Kidney epithelial cell (primary cell): ENCODE measurements at regions not wholly inside any gene's neighbourhood (a gene's known extent, or its start where the extent isn't known, plus 50 kb on each side); places are given as distances from the start of the nearest gene placed in this dataset.
"Not testable (repeated sequence)": the region's sequence is repeated elsewhere in the genome, so short reads cannot be mapped to it uniquely, and the experiment has no call there.

ENCODE experiments used
- DNase-seq: peaks from one replicate; pipeline ENCODE4 v3.0.0-alpha.2; 2010; ENCODE audit warnings: low read depth
- H3K27me3 ChIP-seq: 2 replicates; pipeline ENCODE4 v1.6.0; 2011; ENCODE audit warnings: low read length; ENCODE audit not compliant: control insufficient read depth, insufficient read depth
- H3K36me3 ChIP-seq: 2 replicates; pipeline ENCODE4 v1.5.1; 2011; ENCODE audit warnings: low read length; ENCODE audit not compliant: control insufficient read depth, insufficient read depth
- H3K4me3 ChIP-seq: 2 replicates; pipeline ENCODE4 v1.5.1; 2011; ENCODE audit warnings: low read depth, mild to moderate bottlenecking, control low read depth, low read length
- CTCF ChIP-seq: IDR thresholded peaks from 2 replicates; pipeline ENCODE4 v1.5.1; 2011; ENCODE audit warnings: mild to moderate bottlenecking, moderate library complexity, low read length, control low read depth, inconsistent platforms; ENCODE audit not compliant: insufficient read depth, poor library complexity, severe bottlenecking

GRCh38 chr5:134471858-134472449 lies 53.5 kb upstream of the JADE2 start:
- H3K27me3 ChIP-seq, H3K4me3 ChIP-seq, DNase-seq, H3K36me3 ChIP-seq: not testable (repeated sequence)

- Histone ChIP-seq H3K36me3 (no peaks in the 10 kb centered on the region), H3K4me3 (no peak overlapping the region), H3K27me3 (no peaks in the 10 kb centered on the region)
- no peak for DNase-seq
- no peak for TF ChIP-seq CTCF
Measured at GRCh38 chr5:134468921-134469400, 56.5 kb upstream of the JADE2 start.

GRCh38 chr5:134467231-134467630 lies 55.5 kb upstream of the CDKN2AIPNL start:
- Histone ChIP-seq H3K27me3 (no peaks in the 10 kb centered on the region), H3K36me3 (no peaks in the 10 kb centered on the region), H3K4me3 (no peak overlapping the region)
- no peak for DNase-seq
- no peak for TF ChIP-seq CTCF

DNA sequence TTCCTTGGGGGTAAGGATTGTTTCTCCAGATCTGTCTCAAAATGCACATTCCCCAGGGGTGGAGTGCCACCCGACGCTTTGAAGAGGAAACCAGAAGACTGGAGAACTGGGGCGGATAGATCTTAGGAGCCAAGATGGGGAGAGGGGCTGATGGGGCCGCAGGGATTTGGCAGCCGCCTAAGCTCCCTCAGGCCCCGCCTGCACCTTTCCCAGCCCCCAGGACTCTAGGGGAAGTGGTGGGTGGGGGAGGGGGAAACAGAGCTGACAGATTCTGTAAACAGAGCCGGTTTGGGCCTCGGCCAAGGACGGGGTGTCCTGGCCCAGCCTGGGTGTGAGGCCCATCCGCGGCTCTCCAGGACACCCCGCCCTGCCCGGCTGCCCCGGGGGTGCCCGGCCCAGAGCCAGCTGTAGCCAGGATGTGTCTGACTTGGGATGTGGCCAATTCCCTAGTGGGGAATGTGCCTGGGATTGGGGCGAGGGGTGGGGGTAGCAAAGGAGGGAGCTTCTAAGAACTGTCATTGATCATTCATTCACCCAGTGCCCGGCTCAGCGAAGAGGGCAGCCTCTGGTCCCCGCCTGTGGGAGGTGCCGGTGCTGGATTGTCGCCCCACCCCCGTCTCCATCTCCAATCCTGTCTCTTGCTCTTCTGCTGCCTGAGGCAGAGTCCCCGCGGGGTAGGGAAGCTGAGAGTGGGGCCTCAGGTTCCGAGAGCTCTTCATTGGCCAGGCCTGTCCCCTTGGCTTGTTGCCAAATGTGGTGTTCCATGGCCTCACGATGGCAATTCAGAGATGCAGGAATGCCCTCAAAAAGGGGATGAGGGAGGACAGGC lies 54.8 kb upstream of the CDKN2AIPNL start:
- no peak for TF ChIP-seq CTCF
- H3K27me3 ChIP-seq = no peaks in the 10 kb centered on the region
- H3K4me3 ChIP-seq = peak overlapping the region; percentile 22
- DNase-seq = peak; percentile 66
- no peaks in the 10 kb centered on the region for H3K36me3 ChIP-seq

DNA sequence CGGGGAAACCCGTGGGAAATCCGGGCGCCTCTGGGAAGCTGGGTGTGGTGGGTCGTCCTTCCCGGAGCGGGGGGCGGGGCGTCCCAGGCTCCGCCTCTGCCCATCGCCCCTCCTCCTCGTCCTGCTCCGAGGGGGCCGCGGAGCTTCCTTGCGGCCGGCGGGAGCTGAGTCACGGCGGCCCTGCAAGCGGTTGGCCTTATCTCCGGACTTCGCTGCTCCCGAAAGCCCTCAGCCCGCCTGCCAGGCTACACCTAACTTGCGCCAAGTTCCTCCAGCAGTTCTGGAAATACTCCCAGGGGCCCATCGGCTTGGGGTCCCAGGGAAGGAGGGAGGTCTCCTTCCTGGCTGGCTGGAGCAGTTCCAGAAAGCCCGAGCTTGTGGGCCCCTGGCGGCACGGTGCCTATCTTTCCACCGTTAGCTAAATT lies 54.1 kb upstream of the CDKN2AIPNL start:
- DNase-seq = peak; percentile 73
- H3K27me3 ChIP-seq = no peaks in the 10 kb centered on the region
- TF ChIP-seq CTCF = no peak
- H3K36me3 ChIP-seq = no peaks in the 10 kb centered on the region
- H3K4me3 ChIP-seq = peak overlapping the region; percentile 22

GRCh38 chr5:134464988-134465815 lies 53.5 kb upstream of the CDKN2AIPNL start:
- H3K4me3 ChIP-seq = no peak overlapping the region
- TF ChIP-seq CTCF = no peak
- no peak for DNase-seq

More at GRCh38 chr5:134464988-134465815, 53.5 kb upstream of the CDKN2AIPNL start:
- H3K27me3 ChIP-seq = no peaks in the 10 kb centered on the region
- H3K36me3 ChIP-seq = no peaks in the 10 kb centered on the region
